HCT116 (cell line): ENCODE measurements at regions not wholly inside any gene's neighbourhood (a gene's known extent, or its start where the extent isn't known, plus 50 kb on each side); places are given as distances from the start of the nearest gene placed in this dataset.

Experiments used
- ATAC-seq: fragments of 200-7000 bp; cut with Tn5 transposase; 2 replicates; pipeline ENCODE4 v1.9.1; 2020; ENCODE audit warnings: mild to moderate bottlenecking, moderate library complexity
- BruUV-seq: library from RNA; stranded (reverse); fragments of 400-500 nt; replicated peaks from 2 replicates; lab custom pipeline; 2021; lab: Mats Ljungman, UMichigan
- CTCF ChIA-PET: fragments of 300-600 bp; sonication (Branson Sonifier 250); formaldehyde crosslinking; loops from one replicate; lab custom pipeline; 2021; ENCODE audit warnings: antibody characterized with exemption; lab: Charles Lee
- POLR2A ChIA-PET: fragments of 300-600, 350-600 bp; sonication (Branson Sonifier 250); formaldehyde crosslinking; loops from one replicate; lab custom pipeline; 2021; ENCODE audit warnings: antibody characterized with exemption; lab: Charles Lee
- RAD21 ChIA-PET, 2 experiments: fragments of 300-600 bp; sonication (Branson Sonifier 250); formaldehyde crosslinking; loops; one replicate each; lab custom pipeline; 2023; ENCODE audit warnings: low total read pairs in 2 of 2; ENCODE audit not compliant: uncharacterized antibody in 2 of 2, unreplicated experiment in 2 of 2, low non-redundant PET in 1 of 2; lab: Charles Lee
- DNase-seq: peaks from one replicate; pipeline ENCODE4 v3.0.0-alpha.2; 2010; ENCODE audit warnings: low read depth, low spot score
- H2AFZ ChIP-seq: fragments of 200-600 bp; shearing (Covaris generic), sonication (generic); 2 replicates; pipeline ENCODE4 v1.6.1; 2017; ENCODE audit warnings: low read depth, mixed run types, mixed read lengths, antibody characterized with exemption, low read length; ENCODE audit not compliant: poor library complexity, severe bottlenecking
- H3K27ac ChIP-seq: 2 replicates; pipeline ENCODE4 v1.5.1; 2012; ENCODE audit warnings: low read depth, low read length
- H3K27me3 ChIP-seq: fragments of 200-600 bp; sonication (generic); 2 replicates; pipeline ENCODE4 v1.6.1; 2016; ENCODE audit warnings: mixed run types, low read length, mixed read lengths; ENCODE audit not compliant: insufficient read depth
- H3K36me3 ChIP-seq, 2 experiments: fragments of 200-500 bp in 1 of 2; fragments of 200-600 bp in 1 of 2; sonication (Bioruptor generic) in 1 of 2; sonication (generic) in 1 of 2; 2 replicates each; pipeline versions ENCODE4 v1.5.1 to v1.6.1; 2014 to 2016; ENCODE audit warnings: low read length in 2 of 2, inconsistent platforms in 1 of 2, mixed read lengths in 1 of 2, mixed run types in 1 of 2; ENCODE audit not compliant: insufficient read depth in 2 of 2, control insufficient read depth in 1 of 2
- H3K4me1 ChIP-seq, 2 experiments: fragments of 200-600 bp in 1 of 2; sonication (generic) in 1 of 2; 2 replicates each; pipeline versions ENCODE4 v1.5.1 to v1.6.1; 2012 to 2017; ENCODE audit warnings: low read length in 2 of 2, inconsistent platforms in 1 of 2, mild to moderate bottlenecking in 1 of 2, mixed read lengths in 1 of 2, mixed run types in 1 of 2, moderate library complexity in 1 of 2; ENCODE audit not compliant: insufficient read depth in 2 of 2, control insufficient read depth in 1 of 2
- H3K4me2 ChIP-seq: fragments of 200-600 bp; sonication (generic); 2 replicates; pipeline ENCODE4 v1.6.1; 2017; ENCODE audit warnings: mixed run types, low read length, mixed read lengths
- H3K4me3 ChIP-seq, 2 experiments: fragments of 200-600 bp in 1 of 2; sonication (generic) in 1 of 2; replicated peaks in 1 of 2; 2 replicates each; pipeline ENCODE4 v1.5.1; 2011 to 2016; ENCODE audit warnings: low read length in 2 of 2, control low read depth in 1 of 2, low read depth in 1 of 2, mild to moderate bottlenecking in 1 of 2, mixed read lengths in 1 of 2, mixed run types in 1 of 2
- H3K79me2 ChIP-seq: fragments of 200-600 bp; sonication (generic); 2 replicates; pipeline ENCODE4 v1.6.1; 2017; ENCODE audit warnings: mild to moderate bottlenecking, mixed run types, low read length, moderate library complexity, mixed read lengths; ENCODE audit not compliant: insufficient read depth
- H3K9ac ChIP-seq: fragments of 200-600 bp; sonication (generic); 2 replicates; pipeline ENCODE4 v1.6.1; 2016; ENCODE audit warnings: low read length, mixed read lengths
- H3K9me2 ChIP-seq: fragments of 200-600 bp; sonication (generic), shearing (Covaris generic); 2 replicates; pipeline ENCODE4 v1.6.1; 2017; ENCODE audit warnings: mixed run types, mild to moderate bottlenecking, moderate library complexity; ENCODE audit not compliant: insufficient read depth
- H3K9me3 ChIP-seq, 2 experiments: fragments of 200-500 bp in 1 of 2; fragments of 200-600 bp in 1 of 2; sonication (Bioruptor generic) in 1 of 2; sonication (generic) in 1 of 2; 2 replicates each; pipeline ENCODE4 v1.6.1; 2014 to 2017; ENCODE audit warnings: low read length in 2 of 2, mixed read lengths in 2 of 2, inconsistent platforms in 1 of 2, low read depth in 1 of 2, mild to moderate bottlenecking in 1 of 2, mixed run types in 1 of 2, moderate library complexity in 1 of 2; ENCODE audit not compliant: control insufficient read depth in 1 of 2, insufficient read depth in 1 of 2
- H4K20me1 ChIP-seq: fragments of 200-600 bp; sonication (generic), shearing (Covaris generic); 2 replicates; pipeline ENCODE4 v1.6.1; 2017; ENCODE audit warnings: mixed run types, mild to moderate bottlenecking, moderate library complexity; ENCODE audit not compliant: insufficient read depth
- CBX3 ChIP-seq: IDR thresholded peaks from 2 replicates; pipeline ENCODE4 v1.6.1; 2012; ENCODE audit warnings: low read depth
- CEBPB ChIP-seq: IDR thresholded peaks from 2 replicates; pipeline ENCODE4 v1.6.1; 2012; ENCODE audit warnings: low read depth
- CTCF ChIP-seq, 3 experiments: fragments of 200-600 bp in 1 of 3; sonication (generic) in 1 of 3; IDR thresholded peaks in 2 of 3; conservative IDR thresholded peaks in 1 of 3; 2 replicates each; pipeline ENCODE4 v1.5.1; 2012 to 2017; ENCODE audit warnings: low read depth in 2 of 3, low read length in 2 of 3, antibody characterized with exemption in 1 of 3, borderline replicate concordance in 1 of 3, control low read depth in 1 of 3, mild to moderate bottlenecking in 1 of 3, mixed read lengths in 1 of 3, mixed run types in 1 of 3, moderate library complexity in 1 of 3; ENCODE audit not compliant: insufficient read depth in 1 of 3
- EGR1 ChIP-seq: IDR thresholded peaks from 2 replicates; pipeline ENCODE4 v1.6.1; 2012; ENCODE audit warnings: low read depth
- ELF1 ChIP-seq: IDR thresholded peaks from 2 replicates; pipeline ENCODE4 v1.6.1; 2012; ENCODE audit warnings: low read depth, borderline replicate concordance
- EZH2 ChIP-seq: fragments of 200-600 bp; sonication (generic); IDR thresholded peaks from 2 replicates; pipeline ENCODE4 v1.6.1; 2017; ENCODE audit warnings: antibody characterized with exemption, mixed run types
- EZH2phosphoT487 ChIP-seq: fragments of 200-600 bp; IDR thresholded peaks from 2 replicates; pipeline ENCODE4 v1.6.1; 2018; ENCODE audit warnings: antibody characterized with exemption, borderline replicate concordance
- MAX ChIP-seq: IDR thresholded peaks from 2 replicates; pipeline ENCODE4 v1.6.1; 2012
- POLR2A ChIP-seq: IDR thresholded peaks from 2 replicates; pipeline ENCODE4 v1.7.0; 2011; ENCODE audit warnings: borderline replicate concordance; ENCODE audit not compliant: insufficient read depth, insufficient read length; ENCODE audit errors: extremely low read depth
- RAD21 ChIP-seq: IDR thresholded peaks from 2 replicates; pipeline ENCODE4 v1.6.1; 2012; ENCODE audit warnings: low read depth, mild to moderate bottlenecking
- REST ChIP-seq: IDR thresholded peaks from 2 replicates; pipeline ENCODE4 v1.6.1; 2012; ENCODE audit warnings: low read depth
- SIN3A ChIP-seq: IDR thresholded peaks from 2 replicates; pipeline ENCODE4 v1.6.1; 2012; ENCODE audit warnings: low read depth
- SRF ChIP-seq: IDR thresholded peaks from 2 replicates; pipeline ENCODE4 v1.6.1; 2012; ENCODE audit warnings: low read depth
- TCF7L2 ChIP-seq: IDR thresholded peaks from 2 replicates; pipeline ENCODE4 v1.7.0; 2011; ENCODE audit warnings: borderline replicate concordance, inconsistent platforms; ENCODE audit not compliant: insufficient read depth, insufficient read length; ENCODE audit errors: extremely low read depth
- ZNF274 ChIP-seq: fragments of 200-500 bp; sonication (Bioruptor generic); IDR thresholded peaks from 2 replicates; pipeline ENCODE4 v1.6.1; 2014; ENCODE audit warnings: mild to moderate bottlenecking, low read depth, low read length, inconsistent platforms
- intact Hi-C: fragments of 100-400 bp; cut with micrococcal nuclease; formaldehyde crosslinking; loops from 2 replicates; pipeline ENCODE4 v1.10.0; 2022

GRCh38 chr11:45530111-45530510 is 135.3 kb downstream of the CHST1 start:
- Histone ChIP-seq H3K9ac (no peak overlapping the region), H3K27ac (no peak overlapping the region), H3K4me3 (no peak overlapping the region), H3K4me1 (no peaks in the 10 kb centered on the region), H3K27me3 (peaks cover 38% of the 10 kb centered on the region), H3K4me2 (no peak overlapping the region), H4K20me1 (no peaks in the 10 kb centered on the region), H2AFZ (no peak overlapping the region), H3K9me3 (no peaks in the 10 kb centered on the region), H3K36me3 (no peaks in the 10 kb centered on the region), H3K9me2 (no peaks in the 10 kb centered on the region), H3K79me2 (no peaks in the 10 kb centered on the region)
- POLR2A ChIA-PET = no interaction called here
- DNase-seq = no peak
- RAD21 ChIA-PET = no interaction called here
- ATAC-seq = no peak
- intact Hi-C loops = no loop called here
- no TSS peak for BruUV-seq
- CTCF ChIA-PET = no interaction called here
- TF ChIP-seq ELF1 (no peak), CEBPB (no peak), SIN3A (no peak), SRF (no peak), POLR2A (no peak), EGR1 (no peak)

- Histone ChIP-seq H3K4me1 (no peaks in the 10 kb centered on the region), H2AFZ (no peak overlapping the region), H3K9me2 (no peaks in the 10 kb centered on the region), H3K27ac (no peak overlapping the region), H3K9ac (no peak overlapping the region), H3K4me2 (no peak overlapping the region), H3K9me3 (no peaks in the 10 kb centered on the region), H3K4me3 (no peak overlapping the region), H3K27me3 (peaks cover 35% of the 10 kb centered on the region), H3K36me3 (no peaks in the 10 kb centered on the region), H3K79me2 (no peaks in the 10 kb centered on the region), H4K20me1 (no peaks in the 10 kb centered on the region)
- ChIA-PET CTCF (no interaction called here), RAD21 (no interaction called here), POLR2A (no interaction called here)
- intact Hi-C loops = no loop called here
- DNase-seq (no peak), ATAC-seq (no peak)
- no TSS peak for BruUV-seq
- no peak for TF ChIP-seq MAX
- no peak for TF ChIP-seq CTCF (IDR thresholded peaks at IDR 0.05 in 2 of 3, conservative IDR thresholded peaks at IDR 0.05 in 1 of 3; ENCODE audit: borderline replicate concordance in 1 of 3, insufficient read depth in 1 of 3, low read depth in 2 of 3, low read length in 2 of 3)
- no peak for TF ChIP-seq CEBPB
- TF ChIP-seq CBX3 = no peak
- no peak for TF ChIP-seq EZH2
- TF ChIP-seq POLR2A = no peak
- no peak for TF ChIP-seq TCF7L2
- TF ChIP-seq RAD21 = no peak
- TF ChIP-seq ZNF274 = no peak
- no peak for TF ChIP-seq REST
- TF ChIP-seq EZH2phosphoT487 = no peak
- TF ChIP-seq EGR1 = no peak
Observed at GRCh38 chr11:45528435-45528834, 137.0 kb downstream of the CHST1 start.
